Neural progenitor cell (in vitro differentiated cells): ENCODE measurements at regions not wholly inside any gene's neighbourhood (a gene's known extent, or its start where the extent isn't known, plus 50 kb on each side); places are given as distances from the start of the nearest gene placed in this dataset.

Experiments
- CTCF ChIP-seq: fragments of 200-600 bp; sonication (generic); IDR thresholded peaks from 2 replicates; pipeline ENCODE4 v1.5.1; 2017; ENCODE audit warnings: antibody characterized with exemption, mild to moderate bottlenecking
- EZH2 ChIP-seq: fragments of 200-600 bp; sonication (generic); IDR thresholded peaks from 2 replicates; pipeline ENCODE4 v1.6.1; 2017; ENCODE audit warnings: antibody characterized with exemption, mild to moderate bottlenecking, moderate library complexity
- EZH2phosphoT487 ChIP-seq: fragments of 200-600 bp; sonication (generic); IDR thresholded peaks from 2 replicates; pipeline ENCODE4 v1.6.1; 2017; ENCODE audit warnings: antibody characterized with exemption

DNA sequence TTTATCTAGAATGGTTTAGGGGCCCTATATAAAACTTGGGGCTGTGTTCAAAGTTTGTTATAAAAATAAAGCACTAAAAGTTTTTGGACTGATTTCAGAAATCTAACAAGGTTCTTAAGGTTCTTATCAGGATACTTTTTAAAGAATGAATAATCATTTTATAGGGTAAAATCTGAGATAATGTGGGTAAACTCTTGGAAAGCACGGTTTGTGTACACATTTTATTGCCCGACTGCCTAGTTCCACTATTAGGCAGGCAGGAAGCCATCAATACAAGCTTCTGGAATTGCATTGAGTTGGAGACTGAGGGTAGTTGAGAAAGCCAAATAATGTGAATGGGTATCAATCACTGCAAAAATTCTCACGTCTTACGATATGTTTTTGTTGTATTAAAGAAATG lies 331.0 kb upstream of the PITX2 start:
- TF ChIP-seq CTCF, result no peak
- no peak for TF ChIP-seq EZH2
- no peak for TF ChIP-seq EZH2phosphoT487
